ENCODE measurements at regions not wholly inside any gene's neighbourhood (a gene's known extent, or its start where the extent isn't known, plus 50 kb on each side); places are given as distances from the start of the nearest gene placed in this dataset.

DNA sequence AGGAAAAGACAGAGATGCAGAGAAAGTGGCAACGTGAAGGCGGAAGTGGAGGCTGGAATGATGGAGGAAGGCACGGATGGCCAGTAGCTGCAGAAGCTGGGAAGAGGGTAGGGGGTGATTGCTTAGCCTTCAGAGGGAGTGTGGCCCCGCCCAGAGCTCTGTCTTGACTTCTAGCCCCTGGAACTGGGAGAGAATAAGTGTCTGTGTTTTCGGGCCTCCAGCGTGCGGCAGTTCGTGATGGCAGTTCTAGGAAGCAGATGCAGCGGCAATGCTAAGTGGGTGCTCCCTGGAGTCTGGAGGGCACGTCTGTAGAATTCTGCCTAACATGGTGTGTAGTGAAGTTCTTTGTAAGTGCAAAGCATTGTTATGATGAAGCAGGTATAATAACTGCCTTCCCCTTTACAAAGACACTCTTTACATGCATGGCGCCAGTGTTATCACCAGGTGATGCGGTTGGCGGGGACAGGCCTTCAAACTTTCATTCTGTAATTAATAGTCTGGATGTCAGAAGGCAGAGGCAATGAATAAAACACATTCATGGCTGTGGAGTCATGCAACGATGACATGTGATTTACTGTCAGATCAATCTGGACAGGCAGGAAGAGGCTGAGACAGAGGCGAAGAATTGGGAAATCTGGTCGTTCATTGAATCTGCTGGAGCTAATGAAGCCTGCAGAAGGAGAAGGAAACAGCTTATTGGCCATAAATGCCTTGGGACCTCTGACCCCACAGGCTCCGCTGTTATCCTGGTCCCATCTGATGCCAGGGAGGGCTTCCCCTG, 228.6 kb downstream of the GLRX3 start:
- Histone ChIP-seq H3K36me3 (ENCODE audit: control insufficient read depth, insufficient read depth, low read length) (no peaks in the 10 kb centered on the region), H4K91ac (ENCODE audit: insufficient read depth, low read depth, low read length) (no peak overlapping the region), H2BK120ac (ENCODE audit: low read depth, low read length) (no peak overlapping the region), H2AK9ac (replicated peaks; ENCODE audit: low read depth, low read length, poor library complexity) (no peak overlapping the region), H2BK15ac (ENCODE audit: low read depth, low read length) (no peak overlapping the region), H4K5ac (ENCODE audit: low read depth, low read length) (no peak overlapping the region), H3K4me1 (ENCODE audit: control insufficient read depth, insufficient read depth, low read length) (no peaks in the 10 kb centered on the region), H3K79me1 (ENCODE audit: low read depth in 1 of 2, low read length in 2 of 2) (no peaks in the 10 kb centered on the region), H3K4ac (ENCODE audit: low read depth, low read length) (no peak overlapping the region), H2AK5ac (ENCODE audit: low read depth, low read length) (no peak overlapping the region), H3K27ac (ENCODE audit: insufficient read depth, low read length) (no peak overlapping the region), H2AFZ (replicated peaks; ENCODE audit: low read length, poor library complexity) (no peak overlapping the region), H3K18ac (ENCODE audit: low read depth, low read length) (no peak overlapping the region), H3K56ac (ENCODE audit: extremely low read depth, insufficient read depth, low read length) (no peak overlapping the region), H3K4me2 (ENCODE audit: low read depth, low read length) (no peak overlapping the region), H3K9me3 (ENCODE audit: control insufficient read depth, insufficient read depth, low read length) (peaks cover 53% of the 10 kb centered on the region), H4K8ac (ENCODE audit: low read depth in 2 of 2, low read length in 2 of 2) (no peak overlapping the region), H3K27me3 (ENCODE audit: control insufficient read depth, insufficient read depth, low read length) (no peaks in the 10 kb centered on the region), H3K14ac (replicated peaks; ENCODE audit: low read depth, low read length) (no peak overlapping the region), H2BK20ac (ENCODE audit: low read depth, low read length) (no peak overlapping the region), H3K9me1 (ENCODE audit: insufficient read depth, low read length) (no peaks in the 10 kb centered on the region), H3K23ac (ENCODE audit: low read depth, low read length) (no peak overlapping the region), H2BK5ac (ENCODE audit: low read depth, low read length, poor library complexity, severe bottlenecking) (no peak overlapping the region), H3K4me3 (ENCODE audit: insufficient read depth, low read depth, low read length) (no peak overlapping the region), H4K20me1 (ENCODE audit: insufficient read depth, low read length) (no peaks in the 10 kb centered on the region), H3K9ac (ENCODE audit: low read depth, low read length) (no peak overlapping the region)
- DNase-seq = no peak
- intact Hi-C loops (cut with micrococcal nuclease) (no loop called here), dilution Hi-C loops (cut with HindIII; ENCODE audit: low sequenced_read_pairs, unreplicated experiment) (no loop called here), in situ Hi-C loops (cut with MboI; ENCODE audit: low sequenced_read_pairs) (no loop called here)
- POLR2A ChIA-PET (ENCODE audit: unreplicated experiment) = no interaction called here
- BruUV-seq (replicated peaks) = no TSS peak
- TF ChIP-seq, protein P1, sequence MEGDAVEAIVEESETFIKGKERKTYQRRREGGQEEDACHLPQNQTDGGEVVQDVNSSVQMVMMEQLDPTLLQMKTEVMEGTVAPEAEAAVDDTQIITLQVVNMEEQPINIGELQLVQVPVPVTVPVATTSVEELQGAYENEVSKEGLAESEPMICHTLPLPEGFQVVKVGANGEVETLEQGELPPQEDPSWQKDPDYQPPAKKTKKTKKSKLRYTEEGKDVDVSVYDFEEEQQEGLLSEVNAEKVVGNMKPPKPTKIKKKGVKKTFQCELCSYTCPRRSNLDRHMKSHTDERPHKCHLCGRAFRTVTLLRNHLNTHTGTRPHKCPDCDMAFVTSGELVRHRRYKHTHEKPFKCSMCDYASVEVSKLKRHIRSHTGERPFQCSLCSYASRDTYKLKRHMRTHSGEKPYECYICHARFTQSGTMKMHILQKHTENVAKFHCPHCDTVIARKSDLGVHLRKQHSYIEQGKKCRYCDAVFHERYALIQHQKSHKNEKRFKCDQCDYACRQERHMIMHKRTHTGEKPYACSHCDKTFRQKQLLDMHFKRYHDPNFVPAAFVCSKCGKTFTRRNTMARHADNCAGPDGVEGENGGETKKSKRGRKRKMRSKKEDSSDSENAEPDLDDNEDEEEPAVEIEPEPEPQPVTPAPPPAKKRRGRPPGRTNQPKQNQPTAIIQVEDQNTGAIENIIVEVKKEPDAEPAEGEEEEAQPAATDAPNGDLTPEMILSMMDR (conservative IDR thresholded peaks at IDR 0.05; ENCODE audit: low read depth, low read length) = no peak
- no peak for TF ChIP-seq RCOR1 (IDR thresholded peaks at IDR 0.05; ENCODE audit: insufficient replicate concordance, low read length)
- TF ChIP-seq RFX5 (IDR thresholded peaks at IDR 0.05; ENCODE audit: low read depth, low read length) = no peak
- no peak for TF ChIP-seq CHD1 (IDR thresholded peaks at IDR 0.05; ENCODE audit: low read depth, low read length)
- TF ChIP-seq FOS (IDR thresholded peaks at IDR 0.05; ENCODE audit: low read depth, low read length) = no peak
- TF ChIP-seq MAFK (IDR thresholded peaks at IDR 0.05; ENCODE audit: low read depth, low read length) = no peak
- no peak for TF ChIP-seq NFE2L2 (IDR thresholded peaks at IDR 0.05; ENCODE audit: low read depth, low read length)
- no peak for TF ChIP-seq BHLHE40 (IDR thresholded peaks at IDR 0.05; ENCODE audit: low read depth, low read length)
- TF ChIP-seq, protein P2, sequence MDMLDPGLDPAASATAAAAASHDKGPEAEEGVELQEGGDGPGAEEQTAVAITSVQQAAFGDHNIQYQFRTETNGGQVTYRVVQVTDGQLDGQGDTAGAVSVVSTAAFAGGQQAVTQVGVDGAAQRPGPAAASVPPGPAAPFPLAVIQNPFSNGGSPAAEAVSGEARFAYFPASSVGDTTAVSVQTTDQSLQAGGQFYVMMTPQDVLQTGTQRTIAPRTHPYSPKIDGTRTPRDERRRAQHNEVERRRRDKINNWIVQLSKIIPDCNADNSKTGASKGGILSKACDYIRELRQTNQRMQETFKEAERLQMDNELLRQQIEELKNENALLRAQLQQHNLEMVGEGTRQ (IDR thresholded peaks at IDR 0.05; ENCODE audit: low read depth, low read length) = no peak
- TF ChIP-seq SMC3 (IDR thresholded peaks at IDR 0.05; ENCODE audit: low read depth, low read length) = no peak
- TF ChIP-seq, protein P3, sequence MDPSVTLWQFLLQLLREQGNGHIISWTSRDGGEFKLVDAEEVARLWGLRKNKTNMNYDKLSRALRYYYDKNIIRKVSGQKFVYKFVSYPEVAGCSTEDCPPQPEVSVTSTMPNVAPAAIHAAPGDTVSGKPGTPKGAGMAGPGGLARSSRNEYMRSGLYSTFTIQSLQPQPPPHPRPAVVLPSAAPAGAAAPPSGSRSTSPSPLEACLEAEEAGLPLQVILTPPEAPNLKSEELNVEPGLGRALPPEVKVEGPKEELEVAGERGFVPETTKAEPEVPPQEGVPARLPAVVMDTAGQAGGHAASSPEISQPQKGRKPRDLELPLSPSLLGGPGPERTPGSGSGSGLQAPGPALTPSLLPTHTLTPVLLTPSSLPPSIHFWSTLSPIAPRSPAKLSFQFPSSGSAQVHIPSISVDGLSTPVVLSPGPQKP (IDR thresholded peaks at IDR 0.05; ENCODE audit: borderline replicate concordance, low read depth, low read length) = no peak
- no peak for TF ChIP-seq MAZ (IDR thresholded peaks at IDR 0.05; ENCODE audit: borderline replicate concordance, low read depth, low read length)
- ATAC-seq (ENCODE audit: low read depth) = no peak
- WGBS, 2 experiments (ENCODE audit: extremely low coverage in 2 of 2, insufficient read length in 1 of 2) = 66% methylated on average over 6 of the region's 17 CpGs; no CpG with 5 or more reads in 1 of the 2 experiments
- CTCF ChIA-PET = no interaction called here
